Upper lobe of left lung (tissue), 4 donors: ENCODE measurements at regions not wholly inside any gene's neighbourhood (a gene's known extent, or its start where the extent isn't known, plus 50 kb on each side); places are given as distances from the start of the nearest gene placed in this dataset.

Experiments used
- POLR2A ChIP-seq, 4 donors: fragments of 450-650 bp; IDR thresholded peaks; one replicate each; pipeline ENCODE4 v1.5.1; 2016 to 2017; ENCODE audit warnings: antibody characterized with exemption in 4 of 4, mild to moderate bottlenecking in 2 of 4
- TF ChIP-seq, protein P1 (sequence below), 6 experiments: fragments of 450-650 bp in 4 of 6; fragments of 200-600 bp in 2 of 6; sonication (generic) in 2 of 6; IDR thresholded peaks; one replicate each; pipeline ENCODE4 v1.5.1; 2016 to 2019; ENCODE audit warnings: antibody characterized with exemption in 6 of 6

DNA sequence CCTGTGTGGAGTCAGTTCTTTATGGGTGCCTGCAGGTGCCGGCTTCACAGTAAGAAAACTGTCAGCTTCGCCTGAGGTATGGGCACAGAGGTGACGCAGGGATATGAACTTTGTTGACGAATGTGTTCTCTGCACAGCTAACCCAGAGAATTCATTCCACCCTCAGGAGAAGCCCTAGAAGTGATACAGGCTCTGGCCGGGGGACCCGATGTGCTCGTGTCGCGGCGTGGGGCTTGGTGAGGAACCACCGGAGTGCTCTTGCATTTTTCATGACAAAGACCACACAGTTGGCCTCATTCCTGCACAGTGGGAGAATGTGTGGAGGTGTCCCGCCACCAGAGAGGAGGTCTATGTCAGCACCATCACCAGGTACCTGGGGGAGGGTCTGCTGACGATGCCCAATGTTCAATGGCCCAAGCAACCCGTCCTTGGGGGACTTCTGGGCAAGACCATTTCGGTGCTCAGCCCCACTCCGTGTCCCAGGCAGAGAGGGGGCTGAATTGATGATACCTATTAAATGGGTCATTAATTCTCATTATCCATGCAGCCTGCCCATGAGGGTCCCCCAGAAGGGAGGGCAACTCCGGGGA, 147.5 kb upstream of the RTL1 start:
- TF ChIP-seq, protein P1, sequence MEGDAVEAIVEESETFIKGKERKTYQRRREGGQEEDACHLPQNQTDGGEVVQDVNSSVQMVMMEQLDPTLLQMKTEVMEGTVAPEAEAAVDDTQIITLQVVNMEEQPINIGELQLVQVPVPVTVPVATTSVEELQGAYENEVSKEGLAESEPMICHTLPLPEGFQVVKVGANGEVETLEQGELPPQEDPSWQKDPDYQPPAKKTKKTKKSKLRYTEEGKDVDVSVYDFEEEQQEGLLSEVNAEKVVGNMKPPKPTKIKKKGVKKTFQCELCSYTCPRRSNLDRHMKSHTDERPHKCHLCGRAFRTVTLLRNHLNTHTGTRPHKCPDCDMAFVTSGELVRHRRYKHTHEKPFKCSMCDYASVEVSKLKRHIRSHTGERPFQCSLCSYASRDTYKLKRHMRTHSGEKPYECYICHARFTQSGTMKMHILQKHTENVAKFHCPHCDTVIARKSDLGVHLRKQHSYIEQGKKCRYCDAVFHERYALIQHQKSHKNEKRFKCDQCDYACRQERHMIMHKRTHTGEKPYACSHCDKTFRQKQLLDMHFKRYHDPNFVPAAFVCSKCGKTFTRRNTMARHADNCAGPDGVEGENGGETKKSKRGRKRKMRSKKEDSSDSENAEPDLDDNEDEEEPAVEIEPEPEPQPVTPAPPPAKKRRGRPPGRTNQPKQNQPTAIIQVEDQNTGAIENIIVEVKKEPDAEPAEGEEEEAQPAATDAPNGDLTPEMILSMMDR (IDR thresholded peaks at IDR 0.05) = no peak
- TF ChIP-seq POLR2A (IDR thresholded peaks at IDR 0.05) = no peak
